MM.1S (cell line): ENCODE measurements at regions not wholly inside any gene's neighbourhood (a gene's known extent, or its start where the extent isn't known, plus 50 kb on each side); places are given as distances from the start of the nearest gene placed in this dataset.

Experiments
- DNase-seq: peaks from one replicate; pipeline ENCODE4 v3.0.0-alpha.2; 2015
- H2AFZ ChIP-seq: fragments of 300-600 bp; sonication (generic); 2 replicates; pipeline ENCODE4 v1.6.0; 2016; ENCODE audit warnings: antibody characterized with exemption, low read length
- H3F3A ChIP-seq: fragments of 300-600 bp; sonication (generic); 2 replicates; pipeline ENCODE4 v1.6.1; 2016; ENCODE audit warnings: mild to moderate bottlenecking, antibody characterized with exemption, low read length, moderate library complexity, mixed read lengths; ENCODE audit not compliant: insufficient read depth
- H3K27ac ChIP-seq: fragments of 300-600 bp; sonication (generic); 2 replicates; pipeline ENCODE4 v1.5.1; 2016; ENCODE audit warnings: mild to moderate bottlenecking, low read length
- H3K27me3 ChIP-seq: fragments of 300-600 bp; sonication (generic); replicated peaks from 2 replicates; pipeline ENCODE4 v1.6.0; 2016; ENCODE audit warnings: low read length; ENCODE audit not compliant: insufficient read depth
- H3K36me3 ChIP-seq: fragments of 300-600 bp; sonication (generic); replicated peaks from 2 replicates; pipeline ENCODE4 v1.6.1; 2016; ENCODE audit warnings: mild to moderate bottlenecking, low read length, mixed read lengths; ENCODE audit not compliant: insufficient read depth
- H3K4me1 ChIP-seq: fragments of 300-600 bp; sonication (generic); 2 replicates; pipeline ENCODE4 v1.6.1; 2016; ENCODE audit warnings: low read length, mixed read lengths
- H3K4me2 ChIP-seq: fragments of 300-600 bp; sonication (generic); 2 replicates; pipeline ENCODE4 v1.6.0; 2016; ENCODE audit warnings: low read depth, low read length
- H3K4me3 ChIP-seq: fragments of 300-600 bp; sonication (generic); 2 replicates; pipeline ENCODE4 v1.5.1; 2016; ENCODE audit warnings: low read length, mixed read lengths
- H3K79me2 ChIP-seq: fragments of 300-600 bp; sonication (generic); 2 replicates; pipeline ENCODE4 v1.6.1; 2016; ENCODE audit warnings: mixed run types, low read length, mixed read lengths
- H3K9ac ChIP-seq: fragments of 300-600 bp; sonication (generic); 2 replicates; pipeline ENCODE4 v1.6.1; 2016; ENCODE audit warnings: low read length, mixed read lengths
- H3K9me2 ChIP-seq: fragments of 300-600 bp; sonication (generic); replicated peaks from 2 replicates; pipeline ENCODE4 v1.6.1; 2016; ENCODE audit warnings: mild to moderate bottlenecking, low read length, mixed read lengths; ENCODE audit not compliant: insufficient read depth
- H3K9me3 ChIP-seq: fragments of 300-600 bp; sonication (generic); replicated peaks from 2 replicates; pipeline ENCODE4 v1.6.1; 2016; ENCODE audit warnings: mild to moderate bottlenecking, low read length, mixed read lengths; ENCODE audit not compliant: insufficient read depth
- H4K20me1 ChIP-seq: fragments of 300-600 bp; sonication (generic); 2 replicates; pipeline ENCODE4 v1.6.1; 2016; ENCODE audit warnings: mild to moderate bottlenecking, low read length, moderate library complexity, mixed read lengths; ENCODE audit not compliant: insufficient read depth
- EZH2 ChIP-seq: fragments of 300-600 bp; sonication (generic); optimal IDR thresholded peaks from 2 replicates; pipeline ENCODE3; 2017; ENCODE audit warnings: low read depth, mild to moderate bottlenecking, antibody characterized with exemption, low read length, mixed read lengths
- EZH2phosphoT487 ChIP-seq: fragments of 300-600 bp; sonication (generic); IDR thresholded peaks from 2 replicates; pipeline ENCODE4 v1.6.1; 2018; ENCODE audit warnings: antibody characterized with exemption, low read length
- TF ChIP-seq, protein P1 (sequence below): fragments of 300-600 bp; sonication (generic); IDR thresholded peaks from 2 replicates; pipeline ENCODE4 v1.5.1; 2016; ENCODE audit warnings: antibody characterized with exemption, low read length, mixed read lengths

- Histone ChIP-seq H3K36me3 (no peaks in the 10 kb centered on the region), H2AFZ (no peak overlapping the region), H3K9me2 (no peaks in the 10 kb centered on the region), H3K4me1 (no peaks in the 10 kb centered on the region), H4K20me1 (no peaks in the 10 kb centered on the region), H3K27me3 (no peaks in the 10 kb centered on the region), H3F3A (no peaks in the 10 kb centered on the region), H3K9ac (no peak overlapping the region), H3K4me2 (no peak overlapping the region), H3K4me3 (no peak overlapping the region), H3K79me2 (no peaks in the 10 kb centered on the region), H3K9me3 (no peaks in the 10 kb centered on the region), H3K27ac (no peak overlapping the region)
- no peak for TF ChIP-seq EZH2phosphoT487
- TF ChIP-seq, protein P1, sequence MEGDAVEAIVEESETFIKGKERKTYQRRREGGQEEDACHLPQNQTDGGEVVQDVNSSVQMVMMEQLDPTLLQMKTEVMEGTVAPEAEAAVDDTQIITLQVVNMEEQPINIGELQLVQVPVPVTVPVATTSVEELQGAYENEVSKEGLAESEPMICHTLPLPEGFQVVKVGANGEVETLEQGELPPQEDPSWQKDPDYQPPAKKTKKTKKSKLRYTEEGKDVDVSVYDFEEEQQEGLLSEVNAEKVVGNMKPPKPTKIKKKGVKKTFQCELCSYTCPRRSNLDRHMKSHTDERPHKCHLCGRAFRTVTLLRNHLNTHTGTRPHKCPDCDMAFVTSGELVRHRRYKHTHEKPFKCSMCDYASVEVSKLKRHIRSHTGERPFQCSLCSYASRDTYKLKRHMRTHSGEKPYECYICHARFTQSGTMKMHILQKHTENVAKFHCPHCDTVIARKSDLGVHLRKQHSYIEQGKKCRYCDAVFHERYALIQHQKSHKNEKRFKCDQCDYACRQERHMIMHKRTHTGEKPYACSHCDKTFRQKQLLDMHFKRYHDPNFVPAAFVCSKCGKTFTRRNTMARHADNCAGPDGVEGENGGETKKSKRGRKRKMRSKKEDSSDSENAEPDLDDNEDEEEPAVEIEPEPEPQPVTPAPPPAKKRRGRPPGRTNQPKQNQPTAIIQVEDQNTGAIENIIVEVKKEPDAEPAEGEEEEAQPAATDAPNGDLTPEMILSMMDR: no peak
- no peak for TF ChIP-seq EZH2
- DNase-seq: no peak
Observed at GRCh38 chr14:84252706-84253105, 1277.2 kb upstream of the FLRT2 start.

DNA sequence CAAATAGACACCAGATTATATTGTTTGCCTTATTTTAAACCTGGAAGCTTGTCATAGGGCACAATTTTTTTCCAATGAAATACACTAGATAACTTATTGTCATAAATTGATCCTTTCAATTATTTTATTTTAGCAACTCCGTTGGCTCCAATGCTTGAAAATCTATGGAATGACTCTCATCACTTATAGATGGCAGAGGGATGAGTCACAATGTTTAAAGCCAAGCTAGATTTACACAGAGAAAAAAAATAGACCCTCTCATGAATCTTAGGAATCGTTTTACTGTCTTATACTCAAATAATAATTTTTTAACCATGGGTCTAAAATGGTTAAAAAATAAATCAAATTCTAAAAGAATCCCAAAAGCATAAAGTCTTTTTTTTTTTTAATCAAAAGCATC lies 1276.6 kb upstream of the FLRT2 start:
- Histone ChIP-seq H3K27me3 (no peaks in the 10 kb centered on the region), H4K20me1 (no peaks in the 10 kb centered on the region), H3K4me3 (no peak overlapping the region), H3K9me2 (no peaks in the 10 kb centered on the region), H3K9me3 (no peaks in the 10 kb centered on the region), H3K27ac (no peak overlapping the region), H3K9ac (no peak overlapping the region), H3K4me2 (no peak overlapping the region), H3K79me2 (no peaks in the 10 kb centered on the region), H3K36me3 (no peaks in the 10 kb centered on the region), H3F3A (no peaks in the 10 kb centered on the region), H2AFZ (no peak overlapping the region), H3K4me1 (no peaks in the 10 kb centered on the region)
- DNase-seq: no peak
- TF ChIP-seq EZH2 (no peak), EZH2phosphoT487 (no peak)
- TF ChIP-seq, protein P1: no peak

DNA sequence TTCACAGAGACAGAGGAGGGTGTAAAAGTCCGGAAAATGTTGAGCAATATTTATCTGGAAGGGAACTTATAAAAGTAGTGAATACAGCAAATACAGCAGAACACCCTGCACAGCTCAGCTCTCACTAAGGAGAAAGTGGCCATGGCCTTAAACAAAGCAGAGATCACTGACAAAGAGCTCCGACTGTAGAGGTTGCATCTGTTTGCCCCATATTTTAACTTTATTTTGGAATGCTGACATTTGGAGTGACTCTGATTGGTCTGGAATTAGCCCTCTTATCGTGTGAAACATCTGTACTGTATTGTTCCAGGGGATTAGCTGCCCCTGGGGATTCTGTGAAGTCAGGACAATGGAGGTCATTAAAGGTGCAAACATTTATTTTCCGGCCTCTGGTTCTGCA lies 1275.7 kb upstream of the FLRT2 start:
- no peaks in the 10 kb centered on the region for H3K79me2 ChIP-seq
- H3K9me2 ChIP-seq: no peaks in the 10 kb centered on the region
- TF ChIP-seq EZH2phosphoT487: no peak
- no peak overlapping the region for H3K4me2 ChIP-seq
- H3K27me3 ChIP-seq: no peaks in the 10 kb centered on the region
- H3K9ac ChIP-seq: no peak overlapping the region
- H4K20me1 ChIP-seq: no peaks in the 10 kb centered on the region
- no peak overlapping the region for H2AFZ ChIP-seq
- no peaks in the 10 kb centered on the region for H3K4me1 ChIP-seq
- no peak overlapping the region for H3K4me3 ChIP-seq
- H3K27ac ChIP-seq: no peak overlapping the region
- H3F3A ChIP-seq: no peaks in the 10 kb centered on the region
- no peaks in the 10 kb centered on the region for H3K9me3 ChIP-seq
- DNase-seq: no peak
- no peaks in the 10 kb centered on the region for H3K36me3 ChIP-seq

DNA sequence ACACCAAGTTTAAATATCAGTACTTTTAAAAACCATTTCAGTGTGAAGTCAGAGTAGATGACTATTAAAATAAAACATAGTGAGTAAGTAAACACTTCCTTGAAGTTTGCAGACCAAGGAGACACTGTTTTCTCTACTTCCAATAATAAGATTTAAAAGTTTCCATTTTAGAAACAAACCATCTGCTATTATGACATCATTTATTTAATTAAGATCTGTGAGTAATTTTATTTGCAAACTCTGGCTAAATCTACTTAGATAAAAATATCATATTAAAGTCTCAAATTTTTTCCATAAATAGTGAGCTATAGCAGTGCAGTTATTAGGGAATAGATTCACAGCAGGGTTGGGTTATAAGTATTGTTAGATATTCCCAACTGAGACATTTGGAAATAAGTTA lies 1267.0 kb upstream of the FLRT2 start:
- Histone ChIP-seq H3K9me3 (no peaks in the 10 kb centered on the region), H3K36me3 (no peaks in the 10 kb centered on the region)

More for the DNA sequence above, 1267.0 kb upstream of the FLRT2 start:
- Histone ChIP-seq H4K20me1 (no peaks in the 10 kb centered on the region), H3K79me2 (no peaks in the 10 kb centered on the region), H3K9ac (no peak overlapping the region), H3K27me3 (no peaks in the 10 kb centered on the region), H3F3A (no peaks in the 10 kb centered on the region), H3K9me2 (no peaks in the 10 kb centered on the region), H3K4me2 (no peak overlapping the region), H3K27ac (no peak overlapping the region), H3K4me3 (no peak overlapping the region), H3K4me1 (no peaks in the 10 kb centered on the region), H2AFZ (no peak overlapping the region)
- TF ChIP-seq, protein P1: no peak
- TF ChIP-seq EZH2 (no peak), EZH2phosphoT487 (no peak)
- no peak for DNase-seq
